HG03280 (cell line): ENCODE measurements at regions not wholly inside any gene's neighbourhood (a gene's known extent, or its start where the extent isn't known, plus 50 kb on each side); places are given as distances from the start of the nearest gene placed in this dataset.

Experiments
- ATAC-seq: cut with Tn5 transposase; IDR thresholded peaks from one replicate; pipeline ENCODE4 v1.9.1; 2021; ENCODE audit warnings: mild to moderate bottlenecking, moderate library complexity; ENCODE audit not compliant: unreplicated experiment

DNA sequence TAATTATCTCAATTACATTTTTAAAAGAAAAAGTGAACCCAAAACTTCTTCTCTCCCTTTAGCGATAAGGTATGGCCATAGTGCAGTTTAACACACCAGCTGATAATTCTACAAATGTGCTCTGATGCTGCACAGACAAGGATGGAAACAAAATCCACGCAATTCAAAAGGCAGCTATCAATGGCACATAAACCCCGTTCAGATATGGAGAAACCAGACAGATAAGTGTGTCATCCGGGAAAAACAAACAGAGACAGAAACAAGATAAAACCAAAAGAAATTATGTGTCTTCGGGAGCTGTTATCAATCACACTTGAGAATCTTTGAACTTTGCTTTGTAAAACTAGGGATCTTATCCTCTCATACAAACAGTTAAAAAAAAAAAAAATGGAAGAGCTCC, 73.6 kb downstream of the SIPA1L2 start:
- ATAC-seq, result no peak

DNA sequence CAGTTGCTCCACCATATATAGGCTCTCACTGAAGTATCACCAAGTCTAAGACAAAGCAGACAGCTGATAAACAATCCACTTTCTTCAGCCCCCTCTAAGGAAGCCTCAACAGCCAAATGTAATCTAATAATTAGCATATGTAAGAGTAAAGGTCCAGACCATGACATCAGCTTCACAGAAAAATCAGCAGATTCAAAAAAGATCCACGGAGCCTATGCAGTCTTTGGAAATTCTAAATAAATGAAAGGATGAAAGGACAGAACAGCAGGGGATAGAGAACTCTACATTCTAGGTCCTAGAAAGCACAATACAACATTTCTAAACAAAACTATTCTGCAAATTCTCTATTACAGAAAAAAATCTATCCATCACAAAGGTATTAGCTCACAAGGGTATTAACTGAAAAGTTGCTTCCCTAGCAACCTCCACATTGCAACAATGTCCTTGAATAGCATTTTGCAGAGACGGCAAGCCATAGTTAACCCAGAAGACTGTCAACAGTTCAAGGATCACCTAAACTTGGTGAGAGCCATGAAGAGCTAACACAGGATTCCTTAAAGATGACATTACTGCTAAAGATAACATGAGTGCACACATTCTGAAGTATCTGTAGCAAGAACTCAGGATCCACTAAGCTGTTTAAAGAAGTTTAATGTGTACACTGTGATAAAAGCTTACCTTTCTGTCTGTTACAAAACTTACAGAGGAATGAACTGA, 74.3 kb downstream of the SIPA1L2 start:
- no peak for ATAC-seq

DNA sequence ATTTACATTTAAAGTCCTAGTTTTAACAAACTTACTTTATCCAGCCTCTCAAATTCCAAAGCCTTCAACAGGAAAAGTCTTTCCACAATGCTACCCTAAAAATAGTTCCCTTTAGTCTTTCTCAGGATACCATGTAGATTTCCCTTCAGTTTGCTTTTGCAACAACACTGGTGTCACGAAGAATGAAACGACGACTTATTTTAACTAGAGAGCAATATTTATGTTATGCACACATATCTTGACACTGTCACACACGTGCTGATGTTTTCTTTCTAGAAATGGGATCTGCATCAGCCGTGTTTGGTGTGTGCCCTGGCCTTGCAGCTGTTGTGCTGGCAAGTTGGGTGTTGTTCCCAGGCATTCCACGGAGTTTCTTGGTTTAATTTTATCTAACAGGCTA, 75.5 kb downstream of the SIPA1L2 start:
- no peak for ATAC-seq

DNA sequence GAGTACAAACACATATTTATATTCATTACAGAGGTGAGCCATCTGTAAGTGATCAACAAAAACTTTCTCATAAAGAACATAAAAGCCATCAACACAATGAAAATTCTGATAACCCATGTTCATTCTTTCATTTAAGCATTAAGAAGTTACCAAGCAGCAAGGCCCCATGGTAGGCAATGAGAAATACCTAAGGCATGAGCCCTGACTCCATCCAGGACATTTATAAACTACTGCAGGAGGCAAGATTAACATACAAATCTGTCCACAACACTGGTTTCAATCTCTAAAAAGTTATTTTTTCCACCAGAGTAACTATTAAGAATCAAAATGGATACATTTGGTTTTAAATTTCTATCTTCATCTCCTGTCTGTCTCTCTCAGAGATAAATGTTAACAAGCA, 76.1 kb downstream of the SIPA1L2 start:
- ATAC-seq, result no peak

DNA sequence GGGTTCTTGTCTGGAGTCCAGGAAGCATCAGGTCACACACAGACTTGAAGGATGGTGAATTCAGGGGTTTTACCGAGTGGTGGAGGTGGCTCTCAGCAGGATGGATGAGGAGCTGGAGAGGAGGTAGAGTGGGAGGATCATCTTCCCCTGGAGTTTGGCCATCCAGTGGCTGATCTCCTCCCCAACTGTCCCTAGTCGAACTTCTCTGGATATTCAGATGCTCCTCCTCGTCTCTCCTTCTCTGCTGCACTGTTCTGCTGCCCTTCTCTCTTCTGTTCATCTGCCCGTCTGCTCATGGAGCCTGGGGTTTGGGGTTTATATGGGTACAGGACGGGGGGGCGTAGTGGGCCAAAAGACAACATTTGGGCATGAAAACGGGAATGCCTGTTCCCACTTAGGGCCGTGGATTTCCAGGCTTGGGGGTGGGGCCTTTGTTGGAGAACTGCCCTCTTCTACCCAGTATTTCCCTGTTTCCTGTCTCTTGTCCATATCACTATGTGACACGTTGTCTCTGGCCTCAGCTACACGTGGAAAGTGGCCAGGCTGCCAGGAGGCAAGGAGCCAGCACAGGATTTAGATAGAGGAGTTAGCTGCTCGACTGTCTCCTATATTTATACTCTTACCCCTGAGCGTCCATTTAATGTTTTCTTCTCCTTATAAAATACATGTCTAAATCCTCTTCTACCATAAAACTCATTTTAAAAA, 76.7 kb downstream of the SIPA1L2 start:
- ATAC-seq, result no peak

DNA sequence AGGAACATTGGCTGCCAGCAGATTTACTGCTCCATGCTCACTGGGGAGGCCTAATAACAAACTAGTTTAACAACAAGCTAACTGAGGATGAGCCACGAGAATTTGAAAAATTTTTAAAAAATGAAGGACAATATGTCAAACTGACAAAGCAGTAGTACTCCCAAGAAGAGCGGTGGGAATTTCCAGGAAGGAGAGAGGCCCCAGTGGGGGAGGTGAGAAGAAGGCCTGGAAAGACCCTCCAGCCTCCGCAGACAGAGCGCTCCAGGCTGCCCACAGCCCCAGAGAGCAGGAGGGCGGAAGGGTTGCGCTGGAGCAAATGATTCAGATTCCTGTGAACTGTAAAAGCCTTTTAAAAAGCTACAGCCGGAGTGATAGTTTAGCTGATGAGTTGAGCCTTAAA, 78.5 kb downstream of the SIPA1L2 start:
- no peak for ATAC-seq

DNA sequence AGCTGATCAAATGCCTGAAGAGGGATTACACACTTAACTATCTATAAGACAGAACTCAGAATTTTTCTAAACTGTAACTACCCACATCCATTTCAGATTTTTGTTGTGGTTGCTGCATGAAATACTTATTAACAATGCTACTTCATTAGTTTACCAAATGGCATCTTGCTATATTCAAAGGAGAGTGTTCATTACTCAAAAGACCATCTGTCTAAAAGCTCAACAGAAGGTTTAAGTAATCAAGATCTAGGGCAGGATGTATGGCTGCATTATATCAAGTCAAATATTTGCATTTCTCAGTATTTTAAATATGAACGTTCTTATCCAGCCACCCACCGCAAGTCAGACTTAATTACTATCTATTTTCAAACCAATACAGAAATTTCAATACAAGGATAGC, 79.9 kb downstream of the SIPA1L2 start:
- ATAC-seq, result no peak

DNA sequence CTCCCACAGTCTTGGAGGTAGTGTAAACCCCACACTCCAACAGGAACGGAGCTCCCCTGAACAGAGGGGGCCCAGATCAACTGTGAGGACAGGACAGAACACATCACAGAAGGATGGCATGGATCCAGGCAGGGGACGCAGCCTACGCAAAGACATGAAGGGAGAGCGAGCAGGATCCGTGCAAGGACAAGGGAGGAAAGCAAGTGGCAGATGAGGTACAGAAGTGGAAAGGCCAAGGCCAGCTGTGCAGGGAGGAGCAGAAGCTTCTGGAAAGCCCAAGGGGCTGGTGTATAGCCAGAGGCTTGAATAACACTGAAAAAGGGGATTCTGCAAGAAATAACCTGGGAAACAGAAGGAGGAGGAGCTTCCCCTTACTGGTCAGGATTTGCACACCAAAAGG, 81.2 kb downstream of the SIPA1L2 start:
- no peak for ATAC-seq

DNA sequence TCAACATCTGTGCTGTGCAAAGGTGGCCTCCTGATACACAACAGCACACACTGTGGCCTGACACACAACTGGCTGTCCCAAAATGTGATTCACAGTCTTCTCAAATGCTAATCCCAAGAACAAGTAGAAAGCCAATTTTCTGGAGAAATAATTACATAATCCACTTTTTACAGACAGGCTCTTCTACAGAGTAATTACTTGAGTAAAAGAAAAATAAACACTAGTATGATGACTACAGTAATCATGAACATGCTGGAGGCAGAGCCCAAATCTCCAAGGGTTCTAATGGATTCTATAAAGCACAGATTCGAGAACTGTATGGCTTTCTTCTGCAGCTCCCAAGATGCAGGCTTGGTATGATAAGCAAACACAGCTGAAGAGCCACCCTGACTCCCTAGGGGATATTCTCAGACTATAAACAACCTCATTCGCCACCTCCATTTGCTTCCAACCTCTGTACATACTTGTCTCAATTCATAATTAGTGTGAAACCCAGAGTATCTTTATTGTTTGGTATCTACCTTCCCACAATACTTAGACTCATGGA, 81.9 kb downstream of the SIPA1L2 start:
- ATAC-seq, result no peak

DNA sequence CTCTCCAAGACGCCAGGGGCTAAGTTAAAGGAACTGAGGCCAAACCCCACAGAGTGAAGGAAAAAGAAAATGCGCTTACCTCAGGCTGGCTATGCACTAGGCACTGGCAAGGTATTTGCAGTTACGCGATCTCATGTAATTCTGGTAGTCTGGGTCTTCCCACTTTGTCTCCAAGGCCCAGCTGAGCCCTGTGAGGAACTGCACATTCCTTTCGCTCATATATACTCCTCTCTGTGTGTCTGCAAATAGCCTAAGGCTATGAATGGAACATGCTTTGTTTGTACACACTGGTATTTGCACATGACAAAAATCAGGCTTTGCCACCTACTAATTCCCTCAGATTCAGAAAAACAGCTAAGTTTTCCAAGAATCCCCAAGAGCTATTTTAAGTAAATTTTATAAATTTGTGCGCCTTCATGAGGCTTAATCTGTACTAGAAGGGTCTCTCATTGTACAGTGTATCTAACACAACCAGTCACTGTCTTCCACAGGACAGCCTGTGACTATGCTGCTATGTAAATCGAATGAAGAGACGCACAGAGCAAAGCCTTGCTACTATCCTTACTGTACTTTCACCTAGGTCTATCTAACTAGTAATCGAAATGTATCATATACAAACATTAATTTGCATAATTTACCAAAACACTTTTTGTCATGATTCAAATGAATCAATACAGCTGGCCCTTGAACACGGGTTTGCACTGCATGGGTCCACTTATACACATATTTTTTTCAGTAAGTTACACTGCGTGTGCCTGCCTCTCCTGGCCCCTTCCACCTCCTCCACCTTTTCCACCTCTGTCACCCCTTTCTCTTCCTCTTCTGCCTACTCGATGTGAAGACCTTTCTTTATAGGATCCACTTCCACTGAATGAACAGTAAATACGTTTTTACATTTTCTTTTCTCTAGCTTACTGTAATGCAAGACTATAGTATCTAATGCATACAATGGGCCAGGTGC, 87.0 kb downstream of the SIPA1L2 start:
- no peak for ATAC-seq

DNA sequence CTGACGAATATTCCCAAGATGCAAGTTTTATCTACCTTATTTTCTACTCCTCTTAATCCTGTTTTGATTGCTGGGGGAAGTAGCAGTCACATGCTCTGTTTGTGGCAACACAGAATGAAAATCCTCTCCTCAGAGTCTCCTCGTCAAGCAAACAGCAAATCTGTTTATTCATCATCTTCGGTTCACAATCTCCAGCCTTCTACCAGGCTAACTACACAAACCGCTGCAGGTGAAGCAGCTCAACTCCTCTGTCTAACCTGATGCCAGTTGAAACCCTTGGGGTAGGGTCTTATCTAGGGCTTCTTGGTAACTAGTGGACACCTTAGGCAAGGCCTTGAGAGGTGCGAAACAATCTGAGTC, 91.0 kb downstream of the SIPA1L2 start:
- ATAC-seq, result no peak

DNA sequence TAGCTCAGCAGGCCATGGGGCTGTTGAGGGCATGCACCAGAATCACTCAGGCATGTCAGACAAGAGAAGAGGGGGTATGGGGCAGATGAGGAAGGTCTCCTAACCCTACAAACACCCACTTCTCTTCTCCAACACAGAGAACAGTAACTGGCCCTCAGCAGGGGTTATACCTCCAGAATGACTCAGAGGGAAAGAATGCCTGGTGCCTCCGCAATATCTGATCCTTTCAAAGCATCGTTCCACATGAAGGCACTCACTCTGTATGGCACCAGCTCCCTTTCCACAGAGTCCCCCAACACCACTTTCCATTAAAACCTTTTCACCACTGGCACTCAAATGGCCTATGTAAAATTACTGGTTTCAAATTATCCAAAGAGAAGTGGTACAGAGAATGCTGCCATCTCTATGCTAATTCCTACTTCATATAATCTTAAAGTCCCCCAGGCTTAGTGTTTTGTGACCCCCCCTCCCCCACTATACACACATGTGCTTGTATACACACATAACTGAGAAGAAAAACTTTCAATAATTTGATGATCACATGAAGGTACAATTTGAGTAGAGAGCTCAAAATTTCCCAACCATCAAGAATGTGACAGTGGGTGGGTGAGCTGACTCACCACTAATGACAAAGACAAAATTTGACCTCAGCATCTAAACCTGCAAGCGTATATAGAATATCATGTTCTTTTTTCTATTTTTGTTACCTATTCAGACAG, 91.5 kb downstream of the SIPA1L2 start:
- no peak for ATAC-seq

DNA sequence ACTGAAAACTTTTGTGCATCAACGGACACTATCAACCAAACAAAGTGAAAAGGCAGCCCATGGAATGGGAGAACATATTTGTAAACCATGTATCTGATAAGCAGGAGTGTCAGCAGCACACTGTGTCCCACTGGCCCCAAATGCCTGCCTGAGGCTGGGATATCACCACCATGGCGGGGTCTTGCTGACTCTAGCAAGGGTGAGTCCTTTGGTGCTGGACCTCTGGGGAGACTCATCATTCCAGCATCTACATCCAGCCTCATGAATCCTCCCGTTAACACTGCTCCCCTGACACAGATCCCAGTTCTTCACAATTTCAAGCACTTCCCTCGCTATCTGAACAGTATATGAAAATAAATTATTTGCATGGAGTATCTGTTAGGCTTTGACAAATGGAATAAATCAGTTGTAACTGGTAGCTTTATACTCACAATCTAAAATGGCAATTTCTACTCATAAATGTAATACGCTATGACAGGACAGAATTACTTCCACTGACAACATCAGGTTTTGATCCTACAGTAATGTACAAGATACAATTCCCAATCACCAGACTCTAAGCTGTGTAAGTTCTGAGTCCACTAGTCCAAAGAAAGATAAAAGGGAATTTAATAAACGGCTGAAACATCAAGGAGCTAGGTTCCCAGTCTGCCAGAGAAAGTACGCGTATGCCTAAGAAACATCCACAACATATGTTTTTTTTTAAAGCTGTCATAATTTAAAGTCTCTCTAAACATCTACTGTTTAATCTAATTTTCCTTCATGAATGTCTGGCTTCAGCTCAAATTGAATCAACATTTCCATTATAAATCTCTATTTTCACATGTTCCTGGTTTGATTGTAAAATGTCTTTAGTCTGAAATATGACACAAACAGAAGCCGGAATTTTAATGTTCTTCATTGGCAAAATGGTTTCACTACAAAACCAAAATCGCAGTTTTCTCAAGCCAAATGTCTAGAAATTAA, 95.1 kb downstream of the SIPA1L2 start:
- ATAC-seq, result no peak

DNA sequence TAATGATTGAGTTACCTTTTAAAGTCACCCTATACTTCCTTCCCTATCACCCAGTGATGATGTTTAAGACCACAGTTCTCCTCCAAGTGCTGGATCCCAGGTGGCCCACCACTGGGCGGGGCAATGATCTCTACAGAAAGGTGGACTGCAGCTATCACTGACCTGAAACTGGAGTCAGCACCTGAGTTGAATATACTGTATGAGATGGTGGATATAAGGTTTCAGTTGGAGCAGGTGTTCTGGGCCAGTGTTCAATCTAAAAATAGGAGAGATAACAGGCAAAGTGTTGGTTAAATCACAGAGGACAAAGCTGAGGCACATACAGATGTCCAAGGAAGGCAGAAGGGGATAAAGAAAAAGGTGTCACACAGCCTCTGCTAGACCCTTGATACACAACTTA, 96.6 kb downstream of the SIPA1L2 start:
- ATAC-seq, result no peak

DNA sequence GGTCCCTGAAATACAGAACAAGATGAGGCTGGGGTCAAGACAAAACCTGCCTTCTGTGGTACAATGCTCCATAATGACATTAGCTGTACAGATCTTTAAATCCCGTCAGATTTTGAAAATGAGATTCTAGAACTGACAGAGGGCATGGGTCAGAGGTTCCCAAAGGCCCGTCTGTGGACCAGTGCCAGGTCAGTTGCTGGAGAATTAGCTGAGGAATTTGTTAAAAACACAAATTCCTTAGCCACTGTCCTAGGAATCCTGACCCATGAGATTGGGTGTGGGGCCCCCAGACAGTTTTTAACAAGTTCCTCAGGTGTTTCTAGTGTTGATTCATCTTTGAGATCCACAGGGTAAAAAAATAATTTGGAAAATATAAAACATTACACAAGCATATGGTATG, 97.0 kb downstream of the SIPA1L2 start:
- ATAC-seq, result no peak

DNA sequence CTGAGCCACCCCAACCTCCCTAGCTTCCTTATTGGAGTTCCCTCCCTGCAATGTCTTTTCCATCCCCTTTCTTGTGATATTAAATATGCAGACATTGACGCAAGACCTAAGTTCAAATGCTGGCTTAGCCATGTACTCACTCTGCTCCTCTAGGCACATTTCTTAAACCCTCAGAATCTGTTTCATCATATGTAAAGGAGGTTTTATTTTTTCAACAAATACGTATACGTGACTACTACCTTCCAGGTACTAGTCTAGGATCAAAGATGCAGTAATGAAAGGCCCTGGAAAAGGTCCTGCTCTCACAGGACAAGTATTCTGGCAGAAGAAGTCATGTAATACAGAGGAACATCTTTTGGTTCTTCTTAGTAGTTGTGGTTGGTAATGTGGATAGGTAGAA, 98.6 kb downstream of the SIPA1L2 start:
- ATAC-seq, result no peak

DNA sequence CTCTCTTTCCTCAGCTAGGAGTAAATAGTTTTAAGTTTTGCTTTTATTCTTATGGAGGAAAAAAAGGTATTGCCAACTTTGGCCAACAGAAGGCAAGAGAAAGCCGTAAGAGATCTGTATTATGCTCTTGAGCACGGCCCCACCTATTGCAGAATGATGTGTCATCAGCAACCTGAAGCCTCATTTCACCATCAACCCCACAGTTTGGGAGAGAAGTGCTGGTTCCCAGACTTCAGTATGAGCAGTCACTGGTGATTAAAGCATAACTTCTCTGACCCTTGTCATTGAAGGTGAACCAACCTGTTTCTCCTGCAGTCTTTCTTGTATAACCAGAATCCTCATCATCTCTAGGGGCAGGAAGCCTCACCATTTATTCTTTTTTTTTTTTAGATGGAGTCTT, 100.2 kb downstream of the SIPA1L2 start:
- ATAC-seq, result no peak

DNA sequence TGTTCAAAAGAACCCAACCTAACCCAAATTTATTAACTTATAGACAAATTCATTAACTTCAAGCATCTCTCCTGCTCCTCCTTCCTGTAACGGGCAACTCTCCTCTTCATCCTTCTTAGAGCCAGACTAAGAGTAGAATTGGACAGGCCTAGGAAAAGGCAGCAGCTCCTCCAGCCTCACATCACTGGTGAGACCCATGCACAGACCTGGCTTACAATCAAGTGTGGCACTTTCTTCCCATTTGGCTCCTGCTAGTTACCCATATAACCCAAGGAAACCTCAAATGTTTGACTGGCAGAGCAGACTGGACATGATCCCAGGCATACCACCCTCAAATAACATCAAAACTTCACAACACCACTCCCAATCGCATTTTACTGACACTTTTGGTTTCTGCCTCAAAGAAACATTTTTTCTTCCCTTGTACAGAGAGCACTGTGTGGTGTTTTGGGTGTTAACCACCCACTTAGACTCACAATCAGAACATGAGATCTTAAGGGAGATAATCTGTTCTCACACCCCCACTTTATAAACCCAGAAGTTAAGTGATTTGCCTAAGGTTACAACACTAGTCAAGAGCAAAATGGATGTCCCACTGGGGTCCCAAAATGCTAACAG, 101.4 kb downstream of the SIPA1L2 start:
- ATAC-seq, result no peak

DNA sequence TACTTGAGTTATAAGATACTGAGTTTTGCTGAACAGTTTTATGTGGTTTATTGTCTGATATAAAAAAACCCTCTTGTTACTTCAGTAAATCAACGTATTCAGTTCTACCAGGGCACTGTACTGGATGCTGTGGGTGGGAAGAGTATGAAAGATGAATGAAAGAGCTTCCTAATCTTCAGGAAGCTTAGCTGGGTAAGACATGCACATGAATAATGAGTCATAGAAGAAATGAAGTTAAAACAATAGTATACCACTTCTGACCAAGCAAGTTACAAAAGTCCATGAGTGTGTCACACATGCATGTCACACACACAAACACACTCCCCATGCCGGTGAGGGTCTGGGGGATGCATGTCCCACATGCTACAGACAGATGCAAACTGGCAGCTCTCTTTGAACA, 105.9 kb downstream of the SIPA1L2 start:
- ATAC-seq, result no peak
